Coronary artery (tissue), 2 donors: ENCODE measurements at regions not wholly inside any gene's neighbourhood (a gene's known extent, or its start where the extent isn't known, plus 50 kb on each side); places are given as distances from the start of the nearest gene placed in this dataset.

Source experiments
- DNase-seq: peaks from one replicate; pipeline ENCODE4 v3.0.0-alpha.2; 2017; ENCODE audit warnings: low spot score
- H3K27ac ChIP-seq, 2 donors: fragments of 200-600 bp; sonication (generic); one replicate each; pipeline ENCODE4 v1.5.1; 2016 to 2019
- H3K4me3 ChIP-seq: fragments of 200-600 bp; sonication (generic); 2 replicates; pipeline ENCODE4 v1.5.1; 2016; ENCODE audit warnings: mild to moderate bottlenecking, moderate library complexity
- TF ChIP-seq, protein P1 (sequence below): fragments of 200-600 bp; sonication (generic); IDR thresholded peaks from one replicate; pipeline ENCODE4 v1.5.1; 2019; ENCODE audit warnings: antibody characterized with exemption

DNA sequence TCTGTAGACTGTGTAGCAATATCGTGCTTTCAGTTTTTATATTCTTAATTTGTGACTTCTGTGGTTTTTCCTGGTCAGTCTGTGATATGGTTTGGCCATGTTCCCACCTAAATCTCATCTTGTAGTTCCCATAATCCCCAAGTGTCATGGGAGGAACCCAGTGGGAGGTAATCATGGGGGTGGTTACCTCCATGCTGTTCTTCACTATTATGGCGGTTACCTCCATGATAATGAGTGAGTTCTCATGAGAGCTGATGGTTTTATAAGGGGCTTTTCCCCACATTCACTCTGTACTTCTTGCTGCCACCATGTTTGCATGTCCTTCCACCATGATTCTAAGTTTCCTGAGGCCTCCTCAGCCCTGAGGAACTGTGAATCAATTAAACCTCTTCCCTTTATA, 169.8 kb downstream of the LEPR start:
- TF ChIP-seq, protein P1, sequence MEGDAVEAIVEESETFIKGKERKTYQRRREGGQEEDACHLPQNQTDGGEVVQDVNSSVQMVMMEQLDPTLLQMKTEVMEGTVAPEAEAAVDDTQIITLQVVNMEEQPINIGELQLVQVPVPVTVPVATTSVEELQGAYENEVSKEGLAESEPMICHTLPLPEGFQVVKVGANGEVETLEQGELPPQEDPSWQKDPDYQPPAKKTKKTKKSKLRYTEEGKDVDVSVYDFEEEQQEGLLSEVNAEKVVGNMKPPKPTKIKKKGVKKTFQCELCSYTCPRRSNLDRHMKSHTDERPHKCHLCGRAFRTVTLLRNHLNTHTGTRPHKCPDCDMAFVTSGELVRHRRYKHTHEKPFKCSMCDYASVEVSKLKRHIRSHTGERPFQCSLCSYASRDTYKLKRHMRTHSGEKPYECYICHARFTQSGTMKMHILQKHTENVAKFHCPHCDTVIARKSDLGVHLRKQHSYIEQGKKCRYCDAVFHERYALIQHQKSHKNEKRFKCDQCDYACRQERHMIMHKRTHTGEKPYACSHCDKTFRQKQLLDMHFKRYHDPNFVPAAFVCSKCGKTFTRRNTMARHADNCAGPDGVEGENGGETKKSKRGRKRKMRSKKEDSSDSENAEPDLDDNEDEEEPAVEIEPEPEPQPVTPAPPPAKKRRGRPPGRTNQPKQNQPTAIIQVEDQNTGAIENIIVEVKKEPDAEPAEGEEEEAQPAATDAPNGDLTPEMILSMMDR: no peak
- DNase-seq: no peak
- Histone ChIP-seq H3K27ac (no peak overlapping the region), H3K4me3 (no peak overlapping the region)

DNA sequence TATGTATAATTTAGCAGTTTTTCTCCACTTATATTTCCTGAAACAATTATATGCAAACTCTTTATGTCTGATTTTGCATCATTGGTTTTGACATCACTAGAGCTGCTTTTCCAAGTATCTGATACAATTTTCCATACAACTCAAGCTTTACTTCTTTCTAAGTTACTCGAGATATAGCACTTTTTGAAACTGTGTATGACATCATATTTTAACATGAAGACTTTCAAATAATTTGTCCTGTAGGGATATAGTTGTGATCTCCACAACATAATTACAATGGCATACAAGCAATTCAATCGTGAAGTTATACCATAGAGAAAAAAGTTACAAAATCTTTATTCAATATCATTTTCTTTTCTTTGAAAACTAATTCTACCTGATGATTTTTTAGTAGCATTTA, 173.0 kb downstream of the LEPR start:
- no peak for DNase-seq
- TF ChIP-seq, protein P1: no peak
- H3K27ac ChIP-seq: no peak overlapping the region
- H3K4me3 ChIP-seq: no peak overlapping the region

DNA sequence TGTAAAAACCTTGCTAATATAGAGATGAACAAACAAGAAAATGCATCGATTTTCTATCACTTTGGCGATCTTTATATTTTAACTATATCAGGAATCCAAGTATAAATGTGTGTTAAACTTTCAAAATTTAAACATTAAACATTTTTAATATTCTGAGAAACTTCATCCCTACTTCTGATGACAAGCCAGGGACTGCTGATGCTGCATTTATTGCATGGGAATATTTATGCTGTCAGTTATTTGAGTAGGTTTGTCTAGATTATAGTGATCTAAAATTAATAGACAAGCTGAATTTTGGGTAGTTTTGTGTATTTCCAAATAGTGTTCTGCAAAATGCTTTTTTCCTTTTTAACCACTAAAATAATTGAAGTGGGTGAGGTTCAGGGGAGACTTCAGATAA, 175.3 kb downstream of the LEPR start:
- no peak overlapping the region for H3K27ac ChIP-seq
- no peak for DNase-seq
- no peak overlapping the region for H3K4me3 ChIP-seq
- TF ChIP-seq, protein P1: no peak

DNA sequence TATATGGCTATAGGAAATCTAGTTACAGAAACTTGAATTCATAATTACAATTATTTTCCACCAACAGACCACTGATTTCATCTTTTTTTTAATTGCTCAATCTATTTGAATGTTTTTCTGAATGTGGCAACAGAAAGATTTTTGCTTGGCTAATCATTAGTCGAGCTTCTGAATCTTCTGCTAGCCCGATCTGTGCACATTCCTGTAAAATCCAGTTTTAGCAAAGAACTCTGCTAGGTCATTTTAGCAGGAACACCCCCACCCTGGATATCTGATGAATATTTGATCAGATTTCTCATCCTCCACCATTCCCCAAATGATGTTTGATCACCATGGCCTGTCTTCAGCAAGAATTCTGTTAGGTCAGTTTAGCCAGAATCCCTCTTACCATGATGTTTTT, 176.3 kb downstream of the LEPR start:
- TF ChIP-seq, protein P1: no peak
- Histone ChIP-seq H3K4me3 (no peak overlapping the region), H3K27ac (no peak overlapping the region)
- no peak for DNase-seq

DNA sequence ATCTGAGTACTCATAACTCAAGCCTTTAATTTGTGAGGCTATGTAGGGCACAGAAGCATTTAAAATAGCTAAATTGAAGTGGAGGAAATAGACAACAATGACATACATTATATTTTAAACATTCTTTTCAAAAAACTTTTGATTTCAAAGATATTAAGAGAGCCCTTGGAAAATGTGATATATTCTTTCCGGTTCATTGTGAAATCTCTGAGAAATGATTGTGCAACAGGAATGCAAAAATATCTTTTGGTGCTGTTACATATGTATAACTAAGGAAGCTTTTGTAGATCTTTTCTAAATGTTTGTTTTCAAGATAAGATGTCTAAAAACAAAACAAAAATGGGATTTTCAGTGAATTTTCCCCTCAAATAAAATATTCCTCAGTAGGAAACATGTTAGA, 185.2 kb downstream of the LEPR start:
- no peak for DNase-seq
- TF ChIP-seq, protein P1: no peak
- H3K27ac ChIP-seq: no peak overlapping the region
- no peak overlapping the region for H3K4me3 ChIP-seq

DNA sequence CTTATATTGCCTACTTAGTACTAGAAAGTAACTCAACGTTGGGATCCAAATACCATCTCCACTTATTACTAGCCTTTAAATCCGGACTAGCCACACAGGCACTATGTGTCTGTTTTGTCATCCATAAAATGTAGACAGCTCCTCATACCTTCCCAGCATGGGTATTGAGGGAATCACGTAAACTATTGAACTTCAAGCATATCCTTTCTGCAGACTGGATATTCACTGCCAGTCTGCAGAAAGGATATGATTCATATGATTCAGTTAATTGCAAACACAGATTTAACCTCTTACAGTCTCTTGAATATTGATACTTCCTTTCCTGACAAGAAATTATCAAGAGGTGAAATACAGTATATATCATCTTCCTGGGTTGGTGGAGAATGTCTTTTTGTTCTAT, 186.0 kb downstream of the LEPR start:
- DNase-seq: no peak
- no peak overlapping the region for H3K27ac ChIP-seq
- TF ChIP-seq, protein P1: no peak
- H3K4me3 ChIP-seq: no peak overlapping the region

DNA sequence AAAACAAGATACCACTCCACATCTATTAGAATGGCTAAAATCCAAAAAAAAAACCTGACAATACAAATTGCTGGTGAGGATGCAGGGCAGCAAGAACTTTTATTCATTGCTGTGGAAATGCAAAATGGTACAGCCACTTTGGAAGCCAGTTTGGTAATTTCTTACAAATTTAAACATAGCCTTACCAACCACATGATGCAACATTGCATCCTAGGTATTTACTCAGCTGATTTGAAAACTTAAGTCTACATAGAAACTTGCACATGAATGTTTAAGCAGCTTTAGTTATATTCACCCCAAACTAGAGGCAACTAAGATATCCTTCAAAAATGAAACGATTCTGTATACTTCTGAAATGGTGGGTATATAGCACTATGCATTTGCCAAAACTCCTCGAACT, 178.8 kb upstream of the PDE4B start:
- no peak overlapping the region for H3K27ac ChIP-seq
- no peak overlapping the region for H3K4me3 ChIP-seq
- no peak for DNase-seq
- TF ChIP-seq, protein P1: no peak
